Ectodermal cell (in vitro differentiated cells): ENCODE measurements at regions not wholly inside any gene's neighbourhood (a gene's known extent, or its start where the extent isn't known, plus 50 kb on each side); places are given as distances from the start of the nearest gene placed in this dataset.

ENCODE experiments used
- H3K27ac ChIP-seq: 2 replicates; pipeline ENCODE4 v1.7.0; 2013; ENCODE audit warnings: mild to moderate bottlenecking, low read depth, low read length; ENCODE audit not compliant: insufficient read depth, poor library complexity, severe bottlenecking
- H3K27me3 ChIP-seq: 2 replicates; pipeline ENCODE4 v1.7.0; 2013; ENCODE audit warnings: mild to moderate bottlenecking, low read length; ENCODE audit not compliant: insufficient read depth, control insufficient read depth, poor library complexity, severe bottlenecking
- H3K36me3 ChIP-seq: one replicate; pipeline ENCODE4 v1.7.0; 2013; ENCODE audit warnings: low read length; ENCODE audit not compliant: control insufficient read depth, insufficient read depth
- H3K4me1 ChIP-seq: one replicate; pipeline ENCODE4 v1.7.0; 2013; ENCODE audit warnings: low read length; ENCODE audit not compliant: control insufficient read depth, insufficient read depth
- H3K4me3 ChIP-seq: 2 replicates; pipeline ENCODE4 v1.7.0; 2013; ENCODE audit warnings: low read depth, low read length, control low read depth; ENCODE audit not compliant: insufficient read depth
- H3K9me3 ChIP-seq: 2 replicates; pipeline ENCODE4 v1.7.0; 2013; ENCODE audit warnings: mild to moderate bottlenecking, low read length, moderate library complexity; ENCODE audit not compliant: control insufficient read depth
- WGBS, 2 experiments: methylation state at CpG; one replicate each; pipeline ENCODE4 v1.1.7; 2013; ENCODE audit warnings: missing lambda C conversion rate in 2 of 2; 5-methylcytosine and 5-hydroxymethylcytosine counted together

DNA sequence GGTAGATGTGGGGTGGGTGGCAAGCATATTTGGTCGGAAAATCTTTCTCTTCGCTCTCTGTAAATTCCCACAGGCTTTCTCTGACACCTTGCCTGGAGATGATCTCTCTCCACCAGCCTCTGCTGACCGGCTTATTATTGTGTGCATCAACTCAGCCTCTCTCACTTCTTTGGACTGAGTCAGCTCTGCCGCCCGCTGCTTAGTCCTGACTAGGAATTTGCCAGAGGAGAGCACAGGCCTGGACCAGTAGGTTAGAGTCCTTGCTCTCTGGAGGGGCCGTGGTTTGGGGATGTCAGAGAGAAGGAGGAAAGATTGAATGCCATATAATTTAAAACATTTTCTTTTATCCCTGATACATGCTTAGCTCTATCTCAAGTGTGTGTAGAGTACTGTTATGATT is 242.6 kb upstream of the THSD7B start:
- Histone ChIP-seq H3K27me3 (no peaks in the 10 kb centered on the region), H3K27ac (no peak overlapping the region), H3K36me3 (no peaks in the 10 kb centered on the region), H3K4me3 (no peak overlapping the region), H3K4me1 (no peaks in the 10 kb centered on the region), H3K9me3 (no peaks in the 10 kb centered on the region)
- WGBS, 2 experiments = 90 to 99% methylated on average over 5 to 6 of the region's 6 CpGs

DNA sequence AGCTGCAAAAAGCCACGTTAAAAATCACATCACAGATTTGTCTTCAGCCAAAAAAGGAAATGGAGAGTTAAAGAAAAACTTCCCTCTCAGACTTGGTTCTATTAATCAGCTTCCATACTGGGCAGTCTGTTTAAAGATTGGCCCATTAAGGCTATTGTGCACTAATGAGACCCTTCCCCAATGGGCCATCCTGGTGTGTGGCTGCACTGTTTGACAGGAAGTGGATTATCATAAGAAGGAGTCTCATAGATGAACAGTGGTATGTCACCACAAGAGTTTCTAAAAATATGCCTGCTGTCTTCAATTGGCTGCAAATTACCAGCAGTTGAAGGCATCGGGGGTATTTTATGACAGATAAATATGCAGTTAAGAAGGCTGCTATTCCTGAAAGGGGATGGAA is 247.6 kb upstream of the THSD7B start:
- no peaks in the 10 kb centered on the region for H3K27me3 ChIP-seq
- H3K4me3 ChIP-seq = no peak overlapping the region
- WGBS, 2 experiments = 55 to 63% methylated on average over 2 of the region's 2 CpGs

DNA sequence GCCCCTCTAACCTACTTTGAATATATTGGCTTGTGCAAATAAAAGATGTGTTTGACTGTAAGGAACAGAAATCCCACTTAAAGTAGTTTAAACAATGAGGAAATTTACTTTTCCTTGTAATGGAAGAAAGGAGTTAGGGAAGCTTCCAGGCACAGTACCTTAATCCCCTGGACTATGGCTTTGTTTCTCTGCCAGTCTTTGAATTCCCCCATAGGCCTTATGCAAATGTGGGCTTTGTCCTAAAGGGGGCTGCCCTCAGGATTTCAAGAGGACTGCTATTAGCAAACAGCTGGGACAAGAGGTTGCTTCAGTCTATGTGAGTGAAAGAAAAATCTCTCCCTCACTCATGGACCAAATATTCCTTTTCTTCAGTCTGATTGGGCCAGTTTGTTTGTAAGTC is 255.1 kb upstream of the THSD7B start:
- H3K4me1 ChIP-seq = peaks cover 8% of the 10 kb centered on the region
- peaks cover 23% of the 10 kb centered on the region for H3K27me3 ChIP-seq
- H3K4me3 ChIP-seq = no peak overlapping the region
- H3K9me3 ChIP-seq = no peaks in the 10 kb centered on the region
- H3K27ac ChIP-seq = peak overlapping the region; percentile 52
- H3K36me3 ChIP-seq = no peaks in the 10 kb centered on the region

More for the DNA sequence above, 247.6 kb upstream of the THSD7B start:
- no peaks in the 10 kb centered on the region for H3K4me1 ChIP-seq
- H3K9me3 ChIP-seq = no peaks in the 10 kb centered on the region
- no peak overlapping the region for H3K27ac ChIP-seq
- H3K36me3 ChIP-seq = no peaks in the 10 kb centered on the region

DNA sequence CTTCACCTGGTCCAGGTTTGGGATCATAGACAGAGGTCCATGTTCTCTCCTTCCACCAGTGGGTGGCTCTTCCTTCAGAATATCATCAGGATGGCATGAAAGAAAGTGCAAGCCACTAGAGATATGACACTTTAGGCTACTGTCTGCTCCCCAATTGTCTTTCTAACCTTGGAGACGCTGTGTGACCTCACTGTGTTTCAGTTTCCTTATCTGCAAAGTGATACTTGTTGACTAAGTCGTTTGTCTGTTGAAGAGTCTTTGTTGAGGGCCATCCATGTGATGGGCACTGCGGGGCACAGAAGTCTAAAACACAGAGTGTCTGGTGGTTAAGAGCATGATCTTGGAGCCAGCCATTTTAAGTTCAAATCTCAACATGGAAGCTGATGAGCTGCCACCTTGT is 259.9 kb upstream of the THSD7B start:
- Histone ChIP-seq H3K27ac (no peak overlapping the region), H3K4me1 (peaks cover 8% of the 10 kb centered on the region), H3K4me3 (no peak overlapping the region), H3K27me3 (peaks cover 26% of the 10 kb centered on the region), H3K9me3 (no peaks in the 10 kb centered on the region), H3K36me3 (no peaks in the 10 kb centered on the region)
- 83 to 85% methylated on average over 3 of the region's 3 CpGs for WGBS, 2 experiments

DNA sequence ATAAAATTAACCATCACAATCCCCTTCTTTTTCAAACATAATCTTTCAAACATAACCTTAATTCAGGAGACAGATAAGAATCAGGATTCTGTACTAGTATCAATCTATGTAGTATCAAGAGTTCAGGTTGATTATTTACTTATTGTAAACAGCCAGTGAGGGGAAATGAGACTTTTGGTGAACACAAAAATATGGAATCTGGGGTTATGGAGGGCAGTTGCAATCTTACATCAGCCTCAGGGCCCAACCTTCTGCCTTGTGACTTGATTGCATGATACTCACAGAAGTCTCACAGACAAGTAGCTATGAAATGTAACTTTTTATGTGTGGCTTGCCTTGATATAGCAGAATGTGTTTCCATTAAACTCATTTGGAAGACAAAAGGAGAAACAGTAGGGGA is 262.7 kb upstream of the THSD7B start:
- H3K9me3 ChIP-seq = no peaks in the 10 kb centered on the region
- no peak overlapping the region for H3K4me3 ChIP-seq
- H3K27ac ChIP-seq = no peak overlapping the region
- peaks cover 13% of the 10 kb centered on the region for H3K27me3 ChIP-seq
- H3K4me1 ChIP-seq = no peaks in the 10 kb centered on the region
- no peaks in the 10 kb centered on the region for H3K36me3 ChIP-seq

DNA sequence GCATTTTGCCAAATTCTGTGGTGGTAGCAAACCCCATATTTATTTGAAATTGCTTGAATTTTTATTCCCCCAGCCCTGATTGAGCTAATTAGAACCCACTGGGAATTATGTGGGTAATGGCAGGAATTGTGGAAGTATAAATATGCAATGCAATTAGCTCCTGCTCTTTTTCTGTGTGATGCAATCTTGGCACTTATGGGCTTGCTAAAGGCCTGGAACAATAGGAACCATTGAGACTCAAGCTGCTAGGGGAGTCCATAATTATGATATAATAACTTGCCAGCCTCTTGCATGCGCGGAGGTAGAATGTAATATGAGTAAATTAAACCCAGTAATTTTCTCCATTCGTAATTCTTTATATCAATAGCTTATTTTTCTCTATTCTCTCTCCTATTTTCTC is 267.6 kb upstream of the THSD7B start:
- Histone ChIP-seq H3K9me3 (no peaks in the 10 kb centered on the region), H3K4me3 (no peak overlapping the region), H3K4me1 (no peaks in the 10 kb centered on the region), H3K27me3 (no peaks in the 10 kb centered on the region), H3K27ac (no peak overlapping the region), H3K36me3 (no peaks in the 10 kb centered on the region)
- 100% methylated on average over 2 of the region's 3 CpGs; no CpG with 5 or more reads in 1 of the 2 experiments for WGBS, 2 experiments

DNA sequence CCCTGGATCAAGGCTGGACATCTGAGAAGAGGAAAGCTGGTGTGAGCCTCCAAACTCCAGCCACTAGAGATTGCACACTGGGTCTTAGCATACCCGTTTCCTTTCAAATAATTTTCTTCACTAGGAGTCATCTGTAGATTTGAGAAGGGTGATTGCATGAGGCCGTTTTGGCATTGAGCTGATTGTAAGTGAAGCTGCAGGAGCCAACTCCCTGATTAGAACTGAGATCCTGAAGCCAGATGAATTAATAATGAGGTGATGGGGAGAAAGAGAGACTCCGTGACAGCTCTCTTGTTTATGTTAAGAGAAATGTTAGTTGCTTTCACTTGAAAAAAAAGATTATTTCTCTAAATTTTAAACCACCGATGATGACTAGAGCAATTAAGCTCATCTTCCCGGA is 268.4 kb upstream of the THSD7B start:
- Histone ChIP-seq H3K27ac (no peak overlapping the region), H3K4me3 (no peak overlapping the region), H3K36me3 (no peaks in the 10 kb centered on the region), H3K27me3 (no peaks in the 10 kb centered on the region), H3K9me3 (no peaks in the 10 kb centered on the region), H3K4me1 (no peaks in the 10 kb centered on the region)
- 89 to 92% methylated on average over 5 of the region's 5 CpGs for WGBS, 2 experiments

DNA sequence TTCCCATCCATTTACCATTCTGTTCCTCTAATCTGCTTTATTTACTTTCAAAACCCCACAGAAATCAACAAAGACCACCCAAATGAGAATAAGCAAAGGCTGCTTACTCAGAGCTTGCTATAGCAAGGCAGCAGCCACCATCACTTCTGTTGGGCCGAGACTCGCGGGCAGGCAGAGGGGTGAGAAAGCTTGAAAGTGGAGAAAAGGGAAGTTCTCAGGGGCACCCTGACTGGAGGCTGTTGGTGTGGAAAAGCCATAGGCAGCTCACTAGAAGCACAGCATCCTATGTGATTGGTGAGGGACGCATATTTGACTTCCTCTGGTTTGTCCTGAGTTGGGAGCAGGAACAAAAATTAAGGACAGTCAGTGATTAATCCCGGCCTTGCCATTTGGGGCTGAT is 269.7 kb upstream of the THSD7B start:
- no peaks in the 10 kb centered on the region for H3K36me3 ChIP-seq
- 90 to 91% methylated on average over 5 of the region's 5 CpGs for WGBS, 2 experiments
- no peak overlapping the region for H3K27ac ChIP-seq
- no peak overlapping the region for H3K4me3 ChIP-seq
- no peaks in the 10 kb centered on the region for H3K9me3 ChIP-seq
- no peaks in the 10 kb centered on the region for H3K4me1 ChIP-seq
- H3K27me3 ChIP-seq = no peaks in the 10 kb centered on the region

DNA sequence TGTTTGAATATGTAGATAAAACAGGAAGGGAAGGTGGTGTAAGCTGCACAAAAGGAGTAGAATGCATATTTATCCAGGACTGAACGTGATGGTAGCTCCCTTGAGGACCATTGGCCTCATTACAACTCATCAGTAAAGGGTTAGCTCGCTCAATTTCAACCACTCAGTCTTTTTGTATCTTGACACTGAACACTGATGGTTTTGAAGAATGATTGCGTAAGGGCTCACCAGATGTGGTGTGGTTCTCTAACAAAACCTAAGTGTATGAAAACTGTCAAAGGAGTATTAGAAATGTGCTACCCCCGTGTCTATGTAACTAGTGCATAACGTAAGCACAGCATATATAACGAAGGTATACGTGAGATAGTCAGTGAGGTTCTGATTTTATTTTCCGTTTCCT is 272.4 kb upstream of the THSD7B start:
- Histone ChIP-seq H3K27me3 (no peaks in the 10 kb centered on the region), H3K9me3 (no peaks in the 10 kb centered on the region), H3K4me1 (no peaks in the 10 kb centered on the region), H3K36me3 (no peaks in the 10 kb centered on the region), H3K4me3 (no peak overlapping the region), H3K27ac (no peak overlapping the region)
- WGBS, 2 experiments = 80 to 82% methylated on average over 8 of the region's 8 CpGs

DNA sequence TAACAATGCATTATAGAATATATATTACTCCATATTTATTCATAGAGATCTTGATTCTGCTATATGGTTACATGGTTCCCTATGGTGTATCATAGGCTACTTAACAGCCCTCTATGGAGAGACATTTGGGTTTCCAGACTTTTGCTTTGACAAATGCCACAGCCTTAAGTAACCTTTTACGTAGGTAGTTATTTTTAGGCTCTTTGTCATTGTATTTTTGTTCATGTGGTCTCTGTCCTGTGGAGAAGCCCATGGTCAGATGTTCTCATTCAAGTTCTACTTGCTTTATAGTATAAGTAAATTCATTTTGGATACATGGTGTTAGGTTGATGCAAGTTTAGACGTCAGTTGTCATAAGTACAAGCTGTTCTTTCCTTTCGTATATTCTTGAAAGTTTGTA is 275.2 kb upstream of the THSD7B start:
- Histone ChIP-seq H3K27ac (no peak overlapping the region), H3K4me3 (no peak overlapping the region), H3K27me3 (no peaks in the 10 kb centered on the region), H3K36me3 (no peaks in the 10 kb centered on the region), H3K4me1 (no peaks in the 10 kb centered on the region), H3K9me3 (no peaks in the 10 kb centered on the region)
- 94 to 95% methylated on average over 3 of the region's 3 CpGs for WGBS, 2 experiments

DNA sequence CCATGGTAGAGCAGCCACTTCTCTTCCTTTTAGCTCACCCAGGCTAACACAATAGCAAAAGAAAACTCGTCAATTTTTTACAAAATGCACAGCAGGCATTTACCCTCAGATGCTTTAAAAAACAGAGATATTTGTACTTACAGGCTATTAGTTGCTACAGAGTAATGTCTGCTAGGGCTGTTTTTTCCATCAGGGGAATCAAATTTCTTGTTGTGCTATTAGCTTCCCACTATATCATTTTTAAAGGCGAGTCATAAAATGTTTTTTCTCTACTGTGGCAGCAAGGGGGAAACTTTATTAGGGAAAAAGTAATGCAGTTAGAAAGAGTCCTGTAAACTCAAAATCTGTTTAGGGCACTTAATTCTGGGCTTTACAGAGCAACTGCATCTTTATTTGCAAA is 277.9 kb upstream of the THSD7B start:
- Histone ChIP-seq H3K36me3 (no peaks in the 10 kb centered on the region), H3K4me1 (no peaks in the 10 kb centered on the region), H3K9me3 (no peaks in the 10 kb centered on the region), H3K27ac (no peak overlapping the region), H3K27me3 (no peaks in the 10 kb centered on the region), H3K4me3 (no peak overlapping the region)
- 88 to 92% methylated on average over 1 to 2 of the region's 2 CpGs for WGBS, 2 experiments
